Islet precursor cell (in vitro differentiated cells): ENCODE measurements at regions not wholly inside any gene's neighbourhood (a gene's known extent, or its start where the extent isn't known, plus 50 kb on each side); places are given as distances from the start of the nearest gene placed in this dataset.

Experiments used
- DNase-seq: peaks from one replicate; pipeline ENCODE4 v3.0.0-alpha.2; 2018

GRCh38 chr3:143208976-143209714 lies 89.6 kb downstream of the CHST2 start:
- DNase-seq = peak; percentile 15

GRCh38 chr3:143209715-143210059 lies 90.1 kb downstream of the CHST2 start:
- DNase-seq = no peak

- DNase-seq = no peak
These were observed 90.6 kb downstream of the CHST2 start for GRCh38 chr3:143210141-143210540.

GRCh38 chr3:143215059-143215458 lies 95.5 kb downstream of the CHST2 start:
- DNase-seq = no peak
